DMS153 treated with DMSO at 0.1 percent for 48 hours (cell line): ENCODE measurements at regions not wholly inside any gene's neighbourhood (a gene's known extent, or its start where the extent isn't known, plus 50 kb on each side); places are given as distances from the start of the nearest gene placed in this dataset.
"Not testable (repeated sequence)": the region's sequence is repeated elsewhere in the genome, so short reads cannot be mapped to it uniquely, and the experiment has no call there.

Experiments
- DNase-seq: peaks from one replicate; lab custom pipeline; 2025; ENCODE audit not compliant: unreplicated experiment; lab: John Stamatoyannopoulos, UW

GRCh38 chr3:27559835-27560234 lies 75.7 kb upstream of the SLC4A7 start:
- DNase-seq: no peak

- no peak for DNase-seq
These were observed 75.2 kb upstream of the SLC4A7 start for GRCh38 chr3:27559381-27559780.

- no peak for DNase-seq
These were observed 73.2 kb upstream of the SLC4A7 start for GRCh38 chr3:27557411-27557810.

- no peak for DNase-seq
These were observed 72.7 kb upstream of the SLC4A7 start for GRCh38 chr3:27556887-27557286.

- DNase-seq: no peak
These were observed 70.5 kb upstream of the SLC4A7 start for GRCh38 chr3:27554706-27555105.

- DNase-seq: no peak
These were observed 69.8 kb upstream of the SLC4A7 start for GRCh38 chr3:27553886-27554540.

GRCh38 chr3:27552708-27553107 lies 68.5 kb upstream of the SLC4A7 start:
- not testable (repeated sequence) for DNase-seq

GRCh38 chr3:27551413-27551812 lies 67.2 kb upstream of the SLC4A7 start:
- not testable (repeated sequence) for DNase-seq

- no peak for DNase-seq
These were observed 60.9 kb upstream of the SLC4A7 start for GRCh38 chr3:27545061-27545460.

GRCh38 chr3:27544372-27544865 lies 60.2 kb upstream of the SLC4A7 start:
- no peak for DNase-seq

GRCh38 chr3:27542476-27542875 lies 58.3 kb upstream of the SLC4A7 start:
- DNase-seq: no peak

GRCh38 chr3:27540231-27540630 lies 56.0 kb upstream of the SLC4A7 start:
- DNase-seq: no peak

GRCh38 chr3:27536491-27536890 lies 52.3 kb upstream of the SLC4A7 start:
- DNase-seq: no peak

GRCh38 chr3:27535809-27536392 lies 51.7 kb upstream of the SLC4A7 start:
- DNase-seq: no peak

GRCh38 chr3:27533718-27534573 lies 49.8 kb upstream of the SLC4A7 start:
- no peak for DNase-seq
